ENCODE measurements at regions not wholly inside any gene's neighbourhood (a gene's known extent, or its start where the extent isn't known, plus 50 kb on each side); places are given as distances from the start of the nearest gene placed in this dataset.

GRCh38 chr15:91376038-91376437 is 276.0 kb downstream of the SV2B start:
- TF ChIP-seq CTCF (IDR thresholded peaks at IDR 0.05), result no peak
- no peak for TF ChIP-seq POLR2A (IDR thresholded peaks at IDR 0.05)

Measured in heart left ventricle (tissue), 13 donors.